ENCODE measurements at regions not wholly inside any gene's neighbourhood (a gene's known extent, or its start where the extent isn't known, plus 50 kb on each side); places are given as distances from the start of the nearest gene placed in this dataset.
A peak's percentile ranks its signal among the peaks of the same experiment; 100 is the strongest.

DNA sequence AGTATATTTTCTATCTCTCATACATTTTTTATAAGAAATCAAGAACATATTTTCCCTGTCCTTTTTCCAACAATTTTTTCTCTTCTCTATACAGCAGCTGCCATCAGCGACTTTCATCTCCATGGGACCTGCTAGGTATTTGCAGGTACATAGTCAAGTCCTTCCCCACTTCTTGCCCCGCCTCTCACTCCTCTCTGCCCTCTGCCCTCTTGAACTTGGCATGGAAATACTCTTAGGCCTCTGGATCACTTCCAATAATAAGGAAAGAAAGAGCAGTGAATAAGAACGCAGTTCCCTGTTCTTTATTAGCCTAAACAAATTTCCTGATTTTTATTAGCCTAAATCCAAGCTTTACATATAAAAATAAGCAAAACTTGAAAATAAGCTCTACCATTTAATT is 353.1 kb downstream of the SEC23A start:
- no peak overlapping the region for H3K4me3 Mint-ChIP-seq
- H3K27ac Mint-ChIP-seq: no peak overlapping the region
- H3K4me1 Mint-ChIP-seq (ENCODE audit: low read depth): no peaks in the 10 kb centered on the region
- no peaks in the 10 kb centered on the region for H3K9me3 Mint-ChIP-seq
- H3K27me3 Mint-ChIP-seq: no peaks in the 10 kb centered on the region
- H3K36me3 Mint-ChIP-seq (ENCODE audit: low read depth): no peaks in the 10 kb centered on the region

DNA sequence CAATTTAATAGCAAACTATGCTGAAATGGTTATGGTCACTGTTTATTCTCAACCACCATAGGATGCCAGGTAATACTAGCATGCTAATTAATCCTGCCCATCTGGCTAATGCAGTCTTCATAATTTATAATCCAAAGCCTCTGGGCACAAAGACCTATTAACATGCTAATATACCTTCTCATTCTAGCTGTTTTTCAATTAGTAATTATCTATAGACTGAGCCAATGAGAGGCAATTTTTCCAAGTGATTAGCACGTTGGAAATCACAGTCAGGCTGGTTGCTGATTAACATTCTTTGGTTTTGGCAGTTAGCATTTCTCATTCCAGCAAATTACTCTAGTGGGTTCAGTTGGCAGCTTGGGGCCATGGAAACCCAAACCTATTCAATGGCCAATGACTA is 357.2 kb downstream of the SEC23A start:
- Mint-ChIP-seq H3K4me1 (ENCODE audit: low read depth) (no peaks in the 10 kb centered on the region), H3K9me3 (no peaks in the 10 kb centered on the region), H3K4me3 (no peak overlapping the region), H3K36me3 (ENCODE audit: low read depth) (no peaks in the 10 kb centered on the region), H3K27me3 (no peaks in the 10 kb centered on the region), H3K27ac (no peak overlapping the region)

DNA sequence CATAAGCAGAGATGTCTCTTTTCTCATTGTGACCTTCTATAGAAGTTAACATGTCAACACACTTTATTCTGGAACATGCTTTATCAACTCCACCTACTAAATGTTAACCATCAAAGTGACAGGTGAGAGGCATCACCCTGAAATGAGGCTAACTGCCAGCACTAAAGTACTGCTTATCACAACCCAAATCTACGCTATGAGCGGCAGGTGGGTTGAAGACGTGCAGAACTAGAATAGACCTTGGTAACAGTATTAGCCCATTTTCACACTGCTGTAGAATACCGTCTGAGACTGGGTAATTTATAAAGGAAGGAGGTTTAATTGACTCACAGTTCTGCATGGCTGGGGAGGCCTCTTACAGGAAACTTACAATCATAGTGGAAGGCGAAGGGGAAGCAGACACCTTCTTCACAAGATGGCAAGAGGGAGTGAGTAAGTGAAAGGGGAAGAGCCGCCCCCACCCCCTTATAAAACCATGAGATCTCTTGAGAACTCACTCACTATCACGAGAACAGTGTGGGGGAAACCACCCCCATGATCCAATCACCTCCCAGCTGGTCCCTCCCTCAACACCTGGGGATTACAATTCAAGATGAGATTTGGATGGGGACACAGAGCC is 359.0 kb downstream of the SEC23A start:
- Mint-ChIP-seq H3K4me3 (no peak overlapping the region), H3K36me3 (ENCODE audit: low read depth) (no peaks in the 10 kb centered on the region), H3K27me3 (no peaks in the 10 kb centered on the region), H3K27ac (no peak overlapping the region), H3K4me1 (ENCODE audit: low read depth) (no peaks in the 10 kb centered on the region), H3K9me3 (no peaks in the 10 kb centered on the region)

DNA sequence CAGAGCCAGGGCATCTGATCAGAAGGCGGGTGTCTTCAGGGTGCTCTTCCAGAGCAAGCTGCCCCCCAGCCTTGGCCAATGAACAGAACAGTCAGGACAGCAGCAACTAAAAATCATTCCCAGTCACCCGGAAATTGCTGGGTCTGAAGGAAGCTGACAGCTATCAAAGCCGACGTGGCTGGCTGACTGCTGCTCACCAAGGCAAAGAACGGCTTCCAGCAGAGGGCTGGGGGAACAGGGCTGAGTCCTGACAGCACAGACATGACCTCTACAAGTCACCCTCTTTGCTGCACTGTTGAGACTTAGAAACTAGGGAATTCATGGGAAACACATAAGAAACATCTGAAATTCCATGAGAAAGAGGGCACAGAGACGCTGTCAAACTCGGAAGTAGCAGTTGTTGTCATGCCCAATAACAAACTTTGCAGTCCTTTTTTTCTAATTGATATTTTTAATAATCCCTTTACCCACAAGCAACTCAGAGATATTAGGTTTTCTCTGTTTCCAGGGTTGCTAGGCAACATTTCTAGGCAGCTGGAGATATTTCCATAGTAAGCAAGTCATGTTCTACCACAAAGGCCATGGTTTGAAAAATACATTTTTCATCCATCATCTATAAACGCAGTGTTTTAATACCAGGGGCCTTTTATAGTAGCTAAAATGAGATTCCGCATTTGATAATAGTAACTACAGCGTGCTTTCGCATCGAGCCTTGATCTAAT is 365.2 kb downstream of the SEC23A start:
- no peaks in the 10 kb centered on the region for H3K36me3 Mint-ChIP-seq (ENCODE audit: low read depth)
- H3K4me1 Mint-ChIP-seq (ENCODE audit: low read depth): no peaks in the 10 kb centered on the region
- H3K4me3 Mint-ChIP-seq: no peak overlapping the region
- H3K27ac Mint-ChIP-seq: no peak overlapping the region
- H3K27me3 Mint-ChIP-seq: peaks cover 4% of the 10 kb centered on the region
- peaks cover 5% of the 10 kb centered on the region for H3K9me3 Mint-ChIP-seq

DNA sequence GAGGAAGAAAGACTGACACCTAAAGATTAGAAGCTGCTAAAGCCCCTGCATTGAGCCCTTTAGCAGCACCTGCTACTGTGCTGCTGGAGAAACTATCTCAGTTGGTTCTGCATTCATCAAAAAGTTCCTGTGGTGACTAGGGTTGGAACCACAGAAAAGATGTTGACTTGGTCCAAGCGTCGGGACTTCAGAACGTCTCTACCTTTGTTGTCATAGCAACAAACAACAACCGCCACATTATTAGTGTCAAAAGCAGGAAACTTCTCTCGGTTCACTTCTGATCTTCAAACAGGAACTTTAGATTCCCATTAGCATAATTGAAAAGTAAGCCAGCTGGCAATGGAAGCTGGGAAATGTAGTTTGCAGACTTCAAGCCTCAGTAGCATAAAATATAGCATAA is 368.0 kb downstream of the SEC23A start:
- H3K36me3 Mint-ChIP-seq (ENCODE audit: low read depth): no peaks in the 10 kb centered on the region
- H3K27me3 Mint-ChIP-seq: peaks cover 4% of the 10 kb centered on the region
- H3K9me3 Mint-ChIP-seq: peaks cover 5% of the 10 kb centered on the region
- no peaks in the 10 kb centered on the region for H3K4me1 Mint-ChIP-seq (ENCODE audit: low read depth)
- no peak overlapping the region for H3K27ac Mint-ChIP-seq
- no peak overlapping the region for H3K4me3 Mint-ChIP-seq

DNA sequence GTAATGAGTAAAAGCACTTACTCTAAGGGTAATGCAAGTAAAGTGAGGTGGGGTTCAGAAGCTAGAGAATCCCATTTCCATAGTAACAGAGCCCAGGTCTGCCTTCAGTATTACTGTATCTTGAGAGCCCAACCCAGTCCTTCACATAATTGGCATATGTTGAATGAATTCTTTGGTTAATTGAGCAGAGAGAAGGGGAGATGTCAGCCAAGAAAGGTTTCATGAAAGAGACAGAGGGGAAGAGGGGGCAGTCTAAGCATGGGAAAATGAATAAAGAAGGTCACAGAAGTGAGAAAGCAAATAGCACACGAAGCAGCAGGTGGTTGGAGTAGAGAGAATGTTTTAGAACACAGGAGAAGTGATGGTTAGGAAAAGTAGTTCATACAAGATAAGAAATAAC is 371.1 kb downstream of the SEC23A start:
- peaks cover 5% of the 10 kb centered on the region for H3K9me3 Mint-ChIP-seq
- no peaks in the 10 kb centered on the region for H3K36me3 Mint-ChIP-seq (ENCODE audit: low read depth)
- peak overlapping the region; percentile 4 for H3K27ac Mint-ChIP-seq
- no peak overlapping the region for H3K4me3 Mint-ChIP-seq
- peaks cover 4% of the 10 kb centered on the region for H3K27me3 Mint-ChIP-seq
- no peaks in the 10 kb centered on the region for H3K4me1 Mint-ChIP-seq (ENCODE audit: low read depth)

DNA sequence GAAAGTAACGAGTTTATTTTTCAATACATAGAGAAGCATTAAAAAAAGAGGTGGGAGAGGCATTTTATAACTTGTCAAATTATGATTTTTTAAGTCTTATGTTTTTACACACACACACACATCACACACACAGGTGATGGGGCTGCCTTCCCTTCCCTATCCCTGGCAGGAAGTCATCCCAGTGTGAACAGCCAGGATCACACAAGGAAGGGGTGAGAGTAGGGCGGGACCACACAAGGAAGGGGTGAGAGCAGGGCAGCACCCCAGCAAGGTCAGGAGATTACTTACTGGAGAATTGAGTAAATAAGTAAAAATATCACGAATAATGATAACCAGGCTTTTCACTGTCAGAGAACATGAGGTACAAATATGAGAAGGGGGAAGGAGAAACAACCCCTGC is 372.6 kb downstream of the SEC23A start:
- Mint-ChIP-seq H3K36me3 (ENCODE audit: low read depth) (no peaks in the 10 kb centered on the region), H3K4me1 (ENCODE audit: low read depth) (no peaks in the 10 kb centered on the region), H3K4me3 (no peak overlapping the region), H3K27ac (no peak overlapping the region), H3K9me3 (no peaks in the 10 kb centered on the region), H3K27me3 (no peaks in the 10 kb centered on the region)

DNA sequence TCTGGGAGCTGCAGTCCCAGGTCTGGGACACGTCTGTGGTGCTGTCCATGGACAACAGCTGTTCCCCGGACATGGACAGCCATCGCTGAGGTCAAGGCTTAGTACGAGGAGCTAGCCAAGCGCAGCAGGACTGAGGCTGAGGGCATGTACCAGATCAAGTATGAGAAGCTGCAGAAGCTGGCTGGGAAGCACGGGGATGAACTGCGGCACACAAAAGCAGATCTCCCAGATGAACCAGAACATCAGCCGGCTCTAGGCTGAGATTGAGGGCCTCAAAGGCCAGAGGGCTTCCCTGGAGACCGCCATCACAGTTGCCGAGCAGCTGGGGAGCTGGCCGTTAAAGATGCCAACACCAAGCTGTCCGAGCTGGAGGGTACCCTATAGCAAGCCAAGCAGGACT is 375.3 kb downstream of the SEC23A start:
- Mint-ChIP-seq H3K36me3 (ENCODE audit: low read depth) (no peaks in the 10 kb centered on the region), H3K27me3 (no peaks in the 10 kb centered on the region), H3K4me3 (no peak overlapping the region), H3K9me3 (no peaks in the 10 kb centered on the region), H3K4me1 (ENCODE audit: low read depth) (no peaks in the 10 kb centered on the region), H3K27ac (no peak overlapping the region)

DNA sequence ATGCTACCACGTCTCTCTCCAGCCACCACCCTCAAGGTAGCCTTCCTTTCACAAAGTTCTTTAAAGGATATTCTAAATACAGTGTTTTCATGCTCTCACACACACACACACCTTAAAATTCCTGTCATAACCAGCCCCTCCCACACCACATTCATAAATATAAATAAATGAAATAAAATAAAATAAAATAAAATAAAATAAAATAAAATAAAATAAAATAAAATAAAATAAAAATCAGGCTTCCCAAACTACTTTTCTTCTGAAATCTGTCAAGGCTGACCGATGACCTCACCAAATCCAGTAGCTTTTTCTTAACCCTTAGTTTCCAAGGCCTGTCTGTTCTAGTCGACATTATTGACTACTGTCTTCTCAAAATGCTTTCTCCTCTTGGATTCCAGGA is 378.4 kb downstream of the SEC23A start:
- no peaks in the 10 kb centered on the region for H3K36me3 Mint-ChIP-seq (ENCODE audit: low read depth)
- H3K4me1 Mint-ChIP-seq (ENCODE audit: low read depth): no peaks in the 10 kb centered on the region
- no peaks in the 10 kb centered on the region for H3K9me3 Mint-ChIP-seq
- H3K4me3 Mint-ChIP-seq: no peak overlapping the region
- H3K27me3 Mint-ChIP-seq: no peaks in the 10 kb centered on the region
- H3K27ac Mint-ChIP-seq: no peak overlapping the region

DNA sequence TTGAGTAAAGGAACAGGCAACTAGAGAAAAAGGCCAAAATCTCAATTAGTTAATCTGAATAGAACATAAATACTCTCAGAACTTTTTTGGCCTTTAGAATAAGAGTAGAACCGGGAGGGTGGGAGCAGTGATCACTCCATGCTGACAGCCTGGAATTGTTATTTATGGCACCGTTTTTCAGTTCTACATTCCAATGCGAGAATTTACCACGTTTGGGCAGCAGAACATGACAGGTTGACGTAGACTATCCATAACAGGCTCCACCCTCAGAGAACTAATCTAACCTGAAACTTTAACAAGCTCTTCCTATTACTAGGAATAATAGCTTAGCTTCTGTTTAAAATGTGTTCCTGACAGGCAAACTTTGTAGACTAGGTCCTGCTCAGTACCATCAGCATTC is 379.1 kb downstream of the SEC23A start:
- no peak overlapping the region for H3K27ac Mint-ChIP-seq
- H3K4me3 Mint-ChIP-seq: no peak overlapping the region
- no peaks in the 10 kb centered on the region for H3K27me3 Mint-ChIP-seq
- H3K9me3 Mint-ChIP-seq: no peaks in the 10 kb centered on the region
- H3K4me1 Mint-ChIP-seq (ENCODE audit: low read depth): no peaks in the 10 kb centered on the region
- no peaks in the 10 kb centered on the region for H3K36me3 Mint-ChIP-seq (ENCODE audit: low read depth)

DNA sequence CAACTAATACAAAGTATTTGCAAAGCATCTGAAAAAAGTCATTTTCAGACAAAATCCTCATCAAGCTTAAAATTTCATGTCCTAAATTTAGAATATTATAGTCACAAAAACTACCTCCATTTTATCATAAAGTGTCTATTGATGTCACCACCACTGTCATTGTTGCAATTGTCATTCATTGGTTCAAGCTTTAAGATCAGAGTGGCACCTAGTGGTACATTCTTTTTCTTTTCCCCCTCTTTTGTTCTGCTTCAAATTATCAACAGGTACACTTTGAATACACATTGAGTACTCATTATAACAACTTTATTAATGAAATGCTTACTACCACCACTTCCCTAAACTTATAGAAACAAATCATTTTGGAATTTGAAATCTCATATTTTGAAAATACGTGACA is 379.8 kb downstream of the SEC23A start:
- Mint-ChIP-seq H3K27me3 (no peaks in the 10 kb centered on the region), H3K9me3 (no peaks in the 10 kb centered on the region), H3K36me3 (ENCODE audit: low read depth) (no peaks in the 10 kb centered on the region), H3K4me3 (no peak overlapping the region), H3K27ac (no peak overlapping the region), H3K4me1 (ENCODE audit: low read depth) (no peaks in the 10 kb centered on the region)

DNA sequence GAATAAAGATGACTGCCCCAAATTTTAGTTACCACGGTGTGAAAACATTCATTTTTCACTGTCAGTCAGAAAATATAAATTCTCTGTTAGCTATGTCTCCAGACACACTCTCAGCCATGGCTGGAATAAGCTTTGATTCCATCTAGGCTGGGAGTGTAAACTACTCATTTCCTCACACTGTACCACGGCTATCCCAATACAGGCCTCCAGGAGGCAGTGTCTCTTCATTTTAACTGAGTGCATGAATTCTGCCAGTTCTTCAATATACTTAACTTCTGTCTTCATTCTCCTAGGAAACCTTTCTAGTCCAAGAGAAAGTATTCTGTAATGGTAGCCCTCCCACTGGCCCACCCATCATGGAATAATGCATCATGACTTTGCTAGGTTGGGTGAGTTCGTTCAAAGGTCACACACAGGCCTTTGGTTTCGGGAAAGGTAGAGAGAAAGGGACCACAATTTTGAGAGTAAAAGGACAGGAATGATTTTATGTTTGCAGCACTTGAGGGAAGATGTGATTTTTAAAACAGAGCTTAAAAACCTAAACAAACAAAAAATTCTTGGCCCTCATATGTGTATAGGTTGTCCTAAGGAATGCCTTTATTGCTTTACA is 381.1 kb downstream of the SEC23A start:
- Mint-ChIP-seq H3K9me3 (no peaks in the 10 kb centered on the region), H3K27ac (no peak overlapping the region), H3K27me3 (no peaks in the 10 kb centered on the region), H3K4me3 (no peak overlapping the region), H3K36me3 (ENCODE audit: low read depth) (no peaks in the 10 kb centered on the region), H3K4me1 (ENCODE audit: low read depth) (no peaks in the 10 kb centered on the region)

DNA sequence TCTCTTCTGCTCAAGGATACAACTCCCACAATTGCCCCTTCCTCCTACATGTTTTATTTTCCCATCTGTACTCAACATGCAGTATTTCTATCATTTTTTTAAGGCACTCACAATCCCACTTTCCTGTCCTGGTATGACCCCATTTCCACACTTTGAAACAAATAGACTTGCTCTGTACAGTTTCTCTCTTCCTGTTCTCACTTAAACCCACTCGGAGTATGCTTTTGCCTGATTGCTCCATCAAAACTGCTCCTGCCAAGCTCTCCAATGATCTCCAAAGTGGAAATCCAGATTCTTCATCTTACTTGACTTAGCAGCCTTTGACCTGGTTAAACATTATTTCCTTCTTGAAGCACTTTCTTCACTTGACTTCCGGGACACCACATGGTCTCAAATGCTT is 384.5 kb downstream of the SEC23A start:
- Mint-ChIP-seq H3K36me3 (ENCODE audit: low read depth) (no peaks in the 10 kb centered on the region), H3K9me3 (no peaks in the 10 kb centered on the region), H3K4me1 (ENCODE audit: low read depth) (no peaks in the 10 kb centered on the region), H3K27me3 (no peaks in the 10 kb centered on the region), H3K4me3 (no peak overlapping the region), H3K27ac (no peak overlapping the region)

DNA sequence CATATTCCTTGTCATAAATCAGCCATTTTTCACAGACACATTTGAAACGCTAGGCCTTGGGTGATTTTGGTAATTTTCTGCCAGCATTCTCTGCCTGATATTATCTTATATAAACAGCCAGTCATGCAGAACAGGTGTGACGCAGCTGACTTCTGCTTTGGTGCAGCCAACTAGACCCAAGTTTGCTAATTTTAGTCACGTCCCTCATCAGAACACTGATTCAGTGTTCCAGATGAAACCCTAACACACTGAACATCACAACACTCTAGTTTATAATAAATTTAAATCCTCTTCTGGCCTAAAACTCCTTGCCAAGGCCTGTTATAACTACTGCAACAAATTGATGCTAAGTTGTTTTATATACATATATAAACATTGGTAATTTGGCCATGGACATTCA is 386.1 kb downstream of the SEC23A start:
- Mint-ChIP-seq H3K27me3 (no peaks in the 10 kb centered on the region), H3K9me3 (no peaks in the 10 kb centered on the region), H3K4me3 (no peak overlapping the region), H3K4me1 (ENCODE audit: low read depth) (no peaks in the 10 kb centered on the region), H3K36me3 (ENCODE audit: low read depth) (no peaks in the 10 kb centered on the region), H3K27ac (no peak overlapping the region)

DNA sequence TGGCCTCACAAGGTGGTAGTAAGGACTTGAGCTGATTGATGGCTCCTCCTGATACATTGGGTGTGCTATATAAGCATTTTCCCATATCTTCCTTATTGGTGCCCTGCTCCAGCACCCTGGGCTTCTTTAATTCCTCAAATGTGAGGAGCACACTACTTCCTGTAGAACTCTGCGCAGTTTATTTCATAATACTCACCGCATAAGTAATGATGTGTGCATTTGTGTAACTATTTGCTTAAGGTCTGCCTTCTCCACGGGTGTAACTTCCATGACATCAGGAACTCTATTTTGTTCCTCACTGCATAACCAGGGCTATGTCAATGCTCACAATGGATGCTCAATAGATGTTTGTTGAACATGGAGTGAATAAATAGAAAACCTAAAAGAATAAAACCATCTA is 392.2 kb downstream of the SEC23A start:
- H3K4me3 Mint-ChIP-seq: no peak overlapping the region
- H3K27ac Mint-ChIP-seq: no peak overlapping the region
- no peaks in the 10 kb centered on the region for H3K36me3 Mint-ChIP-seq (ENCODE audit: low read depth)
- H3K27me3 Mint-ChIP-seq: no peaks in the 10 kb centered on the region
- H3K4me1 Mint-ChIP-seq (ENCODE audit: low read depth): no peaks in the 10 kb centered on the region
- H3K9me3 Mint-ChIP-seq: no peaks in the 10 kb centered on the region

DNA sequence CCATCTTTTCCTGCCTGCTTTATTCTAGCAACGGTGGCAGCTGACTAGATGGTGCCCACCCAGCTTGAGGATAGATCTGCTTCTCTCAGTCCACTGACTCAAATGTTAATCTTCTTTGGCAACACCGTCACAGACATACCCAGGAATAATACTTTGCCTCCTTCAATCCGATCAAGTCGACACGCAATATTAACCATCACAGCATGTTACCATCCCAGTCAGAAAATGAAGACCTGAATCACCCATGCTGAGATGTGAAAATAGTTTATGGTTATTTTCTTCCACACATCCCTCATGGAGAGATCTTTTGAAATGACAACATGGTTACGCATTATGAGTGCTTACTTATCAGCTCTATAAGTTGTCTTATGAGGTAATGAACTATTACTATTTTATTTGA is 392.8 kb downstream of the SEC23A start:
- Mint-ChIP-seq H3K4me3 (no peak overlapping the region), H3K4me1 (ENCODE audit: low read depth) (no peaks in the 10 kb centered on the region), H3K36me3 (ENCODE audit: low read depth) (no peaks in the 10 kb centered on the region), H3K27ac (no peak overlapping the region), H3K27me3 (no peaks in the 10 kb centered on the region), H3K9me3 (no peaks in the 10 kb centered on the region)

Measured in stimulated activated naive CD8-positive, alpha-beta T cell treated with anti-CD3 and anti-CD28 coated beads, Interleukin-15, Interleukin-2, amounts not matched to agents 100 ng/mL and 50 ng/mL, for 24 hours (primary cell).